AG09319 (cell line): ENCODE measurements at regions not wholly inside any gene's neighbourhood (a gene's known extent, or its start where the extent isn't known, plus 50 kb on each side); places are given as distances from the start of the nearest gene placed in this dataset.

ENCODE experiments used
- DNase-seq: peaks from one replicate; pipeline ENCODE4 v3.0.0-alpha.2; 2010; ENCODE audit warnings: low read depth; ENCODE audit errors: extremely low read depth
- TF ChIP-seq, protein P1 (sequence below): IDR thresholded peaks from 2 replicates; pipeline ENCODE4 v1.5.1; 2011; ENCODE audit warnings: low read depth, mild to moderate bottlenecking, inconsistent platforms, low read length, moderate library complexity

DNA sequence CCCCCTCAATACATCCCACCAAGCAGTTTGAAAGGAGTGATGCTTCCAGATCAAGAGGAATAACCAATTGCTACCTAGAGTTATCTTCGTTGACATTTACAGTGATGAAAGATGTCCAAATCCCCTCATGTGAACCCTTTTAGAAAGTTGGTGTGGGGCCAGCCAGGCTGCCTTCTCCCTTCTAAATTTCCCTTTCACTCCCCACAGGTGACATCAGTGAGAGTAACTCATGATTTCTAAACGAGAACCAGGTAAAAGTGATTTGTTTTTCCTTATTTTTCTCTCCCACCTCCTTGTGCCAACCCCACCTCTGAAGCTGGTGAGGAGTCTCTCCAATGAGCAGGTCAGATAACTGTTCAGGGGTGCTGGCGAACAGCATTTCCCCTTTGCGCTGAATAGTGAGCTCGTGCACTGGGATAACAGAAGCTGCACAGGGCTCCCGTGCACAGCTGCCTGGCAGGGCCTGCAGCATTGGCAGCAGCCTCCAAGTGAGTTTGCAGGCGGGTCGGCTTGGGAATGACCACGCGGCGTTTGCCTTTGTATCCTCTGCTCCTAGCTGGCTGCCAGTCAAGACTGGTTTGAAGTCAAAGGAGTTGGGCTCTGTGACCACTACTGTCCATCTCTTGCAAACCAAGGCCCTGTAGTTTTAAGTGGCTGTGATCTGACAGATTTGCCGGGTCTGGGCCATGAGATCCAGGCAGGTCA, 70.2 kb upstream of the CORO2B start:
- DNase-seq = no peak

DNA sequence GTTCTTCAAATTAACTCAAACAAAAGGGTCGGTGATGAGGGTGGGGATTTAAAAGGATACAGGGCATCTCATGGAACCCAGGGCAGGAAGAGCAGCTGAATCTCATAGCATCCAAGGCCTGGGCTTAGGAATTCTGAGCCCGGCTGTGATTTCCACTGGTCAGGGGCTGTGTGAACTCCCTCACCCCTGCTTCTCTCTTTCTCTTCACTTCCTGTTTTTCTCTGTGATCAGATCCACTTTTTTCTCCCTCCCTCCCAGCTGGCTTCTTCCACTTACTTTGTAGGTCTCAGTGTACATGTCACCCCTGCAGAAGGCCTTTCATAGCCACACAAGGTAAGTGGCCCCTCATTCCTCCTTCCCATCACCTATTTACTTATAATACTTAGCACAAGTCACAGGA, 68.2 kb upstream of the CORO2B start:
- DNase-seq = no peak
- TF ChIP-seq, protein P1, sequence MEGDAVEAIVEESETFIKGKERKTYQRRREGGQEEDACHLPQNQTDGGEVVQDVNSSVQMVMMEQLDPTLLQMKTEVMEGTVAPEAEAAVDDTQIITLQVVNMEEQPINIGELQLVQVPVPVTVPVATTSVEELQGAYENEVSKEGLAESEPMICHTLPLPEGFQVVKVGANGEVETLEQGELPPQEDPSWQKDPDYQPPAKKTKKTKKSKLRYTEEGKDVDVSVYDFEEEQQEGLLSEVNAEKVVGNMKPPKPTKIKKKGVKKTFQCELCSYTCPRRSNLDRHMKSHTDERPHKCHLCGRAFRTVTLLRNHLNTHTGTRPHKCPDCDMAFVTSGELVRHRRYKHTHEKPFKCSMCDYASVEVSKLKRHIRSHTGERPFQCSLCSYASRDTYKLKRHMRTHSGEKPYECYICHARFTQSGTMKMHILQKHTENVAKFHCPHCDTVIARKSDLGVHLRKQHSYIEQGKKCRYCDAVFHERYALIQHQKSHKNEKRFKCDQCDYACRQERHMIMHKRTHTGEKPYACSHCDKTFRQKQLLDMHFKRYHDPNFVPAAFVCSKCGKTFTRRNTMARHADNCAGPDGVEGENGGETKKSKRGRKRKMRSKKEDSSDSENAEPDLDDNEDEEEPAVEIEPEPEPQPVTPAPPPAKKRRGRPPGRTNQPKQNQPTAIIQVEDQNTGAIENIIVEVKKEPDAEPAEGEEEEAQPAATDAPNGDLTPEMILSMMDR = no peak

More for the DNA sequence above, 70.2 kb upstream of the CORO2B start:
- TF ChIP-seq, protein P1 = no peak

DNA sequence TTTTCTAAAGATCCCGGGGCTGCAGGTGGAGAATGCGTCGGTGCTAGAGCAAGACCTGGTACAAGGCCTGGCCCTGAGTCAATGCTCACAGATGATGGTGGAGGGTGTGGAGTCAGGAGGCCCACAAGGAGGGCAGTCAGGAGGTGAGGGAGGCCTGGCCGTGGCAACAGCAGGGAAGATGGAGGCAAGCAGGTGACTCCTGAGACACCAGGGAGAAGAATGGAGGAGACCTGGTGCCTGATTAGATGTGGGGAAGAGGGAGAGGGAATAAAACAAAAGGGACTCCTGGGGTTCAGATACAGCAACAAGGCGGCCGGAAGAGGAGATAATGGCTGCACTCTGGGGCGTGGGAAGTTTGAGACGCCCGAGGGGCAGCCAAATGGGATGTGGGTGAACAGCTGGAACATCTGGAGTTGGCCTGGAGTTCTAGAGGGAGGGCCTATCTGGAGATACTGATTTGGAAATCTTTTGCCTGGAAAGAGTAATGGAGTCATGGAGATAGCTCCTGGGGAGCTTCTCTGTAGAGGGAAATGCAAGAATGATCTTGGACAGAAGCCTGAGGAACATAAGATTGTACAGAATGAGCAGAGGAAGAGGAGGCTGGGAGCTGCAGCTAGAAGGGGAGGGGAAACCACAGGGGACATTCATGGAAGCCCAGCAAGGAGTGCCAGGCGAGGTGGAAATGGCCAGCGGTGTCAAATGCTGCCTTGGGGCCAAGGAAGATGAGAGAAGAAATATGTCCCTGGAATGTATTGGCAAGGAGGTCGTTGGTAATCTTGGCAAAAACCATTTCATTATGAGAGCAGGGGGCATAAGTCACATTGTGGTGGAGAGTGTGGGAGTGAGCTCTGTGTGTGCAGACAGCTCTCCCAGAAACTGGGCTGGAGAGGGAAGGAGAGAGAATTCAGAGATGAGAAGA, 67.5 kb upstream of the CORO2B start:
- TF ChIP-seq, protein P1 = no peak
- DNase-seq = no peak

GRCh38 chr15:68512052-68512451, 66.7 kb upstream of the CORO2B start:
- DNase-seq = no peak
- TF ChIP-seq, protein P1 = no peak

GRCh38 chr15:68512598-68512997, 66.2 kb upstream of the CORO2B start:
- TF ChIP-seq, protein P1 = no peak
- no peak for DNase-seq

DNA sequence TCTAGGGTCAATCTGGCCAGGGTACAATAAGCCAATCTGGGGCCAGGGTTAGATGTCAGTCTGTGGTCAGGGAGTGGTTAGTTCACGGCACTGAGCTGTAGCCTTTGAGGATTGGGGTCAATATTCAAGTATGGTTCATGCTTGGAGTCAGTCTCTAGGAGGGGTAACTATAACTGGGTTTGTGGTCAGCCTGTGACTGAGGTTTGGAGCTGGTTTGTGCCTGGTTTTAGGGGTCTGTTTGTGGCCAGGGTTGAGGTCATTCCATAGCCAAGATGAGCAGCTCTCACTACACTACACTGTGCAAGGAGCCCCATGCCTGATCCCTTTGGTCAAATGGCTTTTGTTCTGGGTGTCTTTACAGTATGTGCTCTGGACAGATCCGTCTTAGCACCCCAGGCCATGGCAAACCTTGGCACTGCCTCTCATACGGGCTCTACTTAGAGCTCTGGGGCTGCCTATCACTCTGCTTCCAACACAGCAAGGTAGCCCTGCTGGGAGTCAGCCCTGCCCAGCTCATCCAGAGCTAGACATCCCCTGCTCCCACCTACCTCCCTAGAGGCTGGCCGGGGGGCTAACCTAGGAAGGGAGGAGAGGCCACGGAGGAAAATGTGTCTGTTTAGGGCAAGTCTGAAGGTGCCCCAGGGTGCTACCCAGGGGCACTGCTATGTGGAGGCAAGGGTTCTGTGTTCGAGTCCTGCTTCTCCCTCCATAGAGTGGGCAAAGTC, 63.3 kb upstream of the CORO2B start:
- DNase-seq = no peak
- TF ChIP-seq, protein P1 = no peak

GRCh38 chr15:68517285-68517761, 61.5 kb upstream of the CORO2B start:
- TF ChIP-seq, protein P1 = no peak; the same call in 1 of the 2 replicates
- DNase-seq = no peak
